HCT116 (cell line): ENCODE measurements at regions not wholly inside any gene's neighbourhood (a gene's known extent, or its start where the extent isn't known, plus 50 kb on each side); places are given as distances from the start of the nearest gene placed in this dataset.

ENCODE experiments used
- ATAC-seq: fragments of 200-7000 bp; cut with Tn5 transposase; 2 replicates; pipeline ENCODE4 v1.9.1; 2020; ENCODE audit warnings: mild to moderate bottlenecking, moderate library complexity
- BruUV-seq: library from RNA; stranded (reverse); fragments of 400-500 nt; replicated peaks from 2 replicates; lab custom pipeline; 2021; lab: Mats Ljungman, UMichigan
- CTCF ChIA-PET: fragments of 300-600 bp; sonication (Branson Sonifier 250); formaldehyde crosslinking; loops from one replicate; lab custom pipeline; 2021; ENCODE audit warnings: antibody characterized with exemption; lab: Charles Lee
- POLR2A ChIA-PET: fragments of 300-600, 350-600 bp; sonication (Branson Sonifier 250); formaldehyde crosslinking; loops from one replicate; lab custom pipeline; 2021; ENCODE audit warnings: antibody characterized with exemption; lab: Charles Lee
- RAD21 ChIA-PET, 2 experiments: fragments of 300-600 bp; sonication (Branson Sonifier 250); formaldehyde crosslinking; loops; one replicate each; lab custom pipeline; 2023; ENCODE audit warnings: low total read pairs in 2 of 2; ENCODE audit not compliant: uncharacterized antibody in 2 of 2, unreplicated experiment in 2 of 2, low non-redundant PET in 1 of 2; lab: Charles Lee
- DNase-seq: peaks from one replicate; pipeline ENCODE4 v3.0.0-alpha.2; 2010; ENCODE audit warnings: low read depth, low spot score
- H2AFZ ChIP-seq: fragments of 200-600 bp; shearing (Covaris generic), sonication (generic); 2 replicates; pipeline ENCODE4 v1.6.1; 2017; ENCODE audit warnings: low read depth, mixed run types, mixed read lengths, antibody characterized with exemption, low read length; ENCODE audit not compliant: poor library complexity, severe bottlenecking
- H3K27ac ChIP-seq: 2 replicates; pipeline ENCODE4 v1.5.1; 2012; ENCODE audit warnings: low read depth, low read length
- H3K27me3 ChIP-seq: fragments of 200-600 bp; sonication (generic); 2 replicates; pipeline ENCODE4 v1.6.1; 2016; ENCODE audit warnings: mixed run types, low read length, mixed read lengths; ENCODE audit not compliant: insufficient read depth
- H3K36me3 ChIP-seq, 2 experiments: fragments of 200-500 bp in 1 of 2; fragments of 200-600 bp in 1 of 2; sonication (Bioruptor generic) in 1 of 2; sonication (generic) in 1 of 2; 2 replicates each; pipeline versions ENCODE4 v1.5.1 to v1.6.1; 2014 to 2016; ENCODE audit warnings: low read length in 2 of 2, inconsistent platforms in 1 of 2, mixed read lengths in 1 of 2, mixed run types in 1 of 2; ENCODE audit not compliant: insufficient read depth in 2 of 2, control insufficient read depth in 1 of 2
- H3K4me1 ChIP-seq, 2 experiments: fragments of 200-600 bp in 1 of 2; sonication (generic) in 1 of 2; 2 replicates each; pipeline versions ENCODE4 v1.5.1 to v1.6.1; 2012 to 2017; ENCODE audit warnings: low read length in 2 of 2, inconsistent platforms in 1 of 2, mild to moderate bottlenecking in 1 of 2, mixed read lengths in 1 of 2, mixed run types in 1 of 2, moderate library complexity in 1 of 2; ENCODE audit not compliant: insufficient read depth in 2 of 2, control insufficient read depth in 1 of 2
- H3K4me2 ChIP-seq: fragments of 200-600 bp; sonication (generic); 2 replicates; pipeline ENCODE4 v1.6.1; 2017; ENCODE audit warnings: mixed run types, low read length, mixed read lengths
- H3K4me3 ChIP-seq, 2 experiments: fragments of 200-600 bp in 1 of 2; sonication (generic) in 1 of 2; replicated peaks in 1 of 2; 2 replicates each; pipeline ENCODE4 v1.5.1; 2011 to 2016; ENCODE audit warnings: low read length in 2 of 2, control low read depth in 1 of 2, low read depth in 1 of 2, mild to moderate bottlenecking in 1 of 2, mixed read lengths in 1 of 2, mixed run types in 1 of 2
- H3K79me2 ChIP-seq: fragments of 200-600 bp; sonication (generic); 2 replicates; pipeline ENCODE4 v1.6.1; 2017; ENCODE audit warnings: mild to moderate bottlenecking, mixed run types, low read length, moderate library complexity, mixed read lengths; ENCODE audit not compliant: insufficient read depth
- H3K9ac ChIP-seq: fragments of 200-600 bp; sonication (generic); 2 replicates; pipeline ENCODE4 v1.6.1; 2016; ENCODE audit warnings: low read length, mixed read lengths
- H3K9me2 ChIP-seq: fragments of 200-600 bp; sonication (generic), shearing (Covaris generic); 2 replicates; pipeline ENCODE4 v1.6.1; 2017; ENCODE audit warnings: mixed run types, mild to moderate bottlenecking, moderate library complexity; ENCODE audit not compliant: insufficient read depth
- H3K9me3 ChIP-seq, 2 experiments: fragments of 200-500 bp in 1 of 2; fragments of 200-600 bp in 1 of 2; sonication (Bioruptor generic) in 1 of 2; sonication (generic) in 1 of 2; 2 replicates each; pipeline ENCODE4 v1.6.1; 2014 to 2017; ENCODE audit warnings: low read length in 2 of 2, mixed read lengths in 2 of 2, inconsistent platforms in 1 of 2, low read depth in 1 of 2, mild to moderate bottlenecking in 1 of 2, mixed run types in 1 of 2, moderate library complexity in 1 of 2; ENCODE audit not compliant: control insufficient read depth in 1 of 2, insufficient read depth in 1 of 2
- H4K20me1 ChIP-seq: fragments of 200-600 bp; sonication (generic), shearing (Covaris generic); 2 replicates; pipeline ENCODE4 v1.6.1; 2017; ENCODE audit warnings: mixed run types, mild to moderate bottlenecking, moderate library complexity; ENCODE audit not compliant: insufficient read depth
- CBX3 ChIP-seq: IDR thresholded peaks from 2 replicates; pipeline ENCODE4 v1.6.1; 2012; ENCODE audit warnings: low read depth
- CEBPB ChIP-seq: IDR thresholded peaks from 2 replicates; pipeline ENCODE4 v1.6.1; 2012; ENCODE audit warnings: low read depth
- EGR1 ChIP-seq: IDR thresholded peaks from 2 replicates; pipeline ENCODE4 v1.6.1; 2012; ENCODE audit warnings: low read depth
- EZH2 ChIP-seq: fragments of 200-600 bp; sonication (generic); IDR thresholded peaks from 2 replicates; pipeline ENCODE4 v1.6.1; 2017; ENCODE audit warnings: antibody characterized with exemption, mixed run types
- EZH2phosphoT487 ChIP-seq: fragments of 200-600 bp; IDR thresholded peaks from 2 replicates; pipeline ENCODE4 v1.6.1; 2018; ENCODE audit warnings: antibody characterized with exemption, borderline replicate concordance
- FOSL1 ChIP-seq: IDR thresholded peaks from 2 replicates; pipeline ENCODE4 v1.6.1; 2012; ENCODE audit warnings: low read depth
- JUND ChIP-seq: IDR thresholded peaks from 2 replicates; pipeline ENCODE4 v1.6.1; 2012
- POLR2A ChIP-seq: IDR thresholded peaks from 2 replicates; pipeline ENCODE4 v1.7.0; 2011; ENCODE audit warnings: borderline replicate concordance; ENCODE audit not compliant: insufficient read depth, insufficient read length; ENCODE audit errors: extremely low read depth
- POLR2AphosphoS5 ChIP-seq: IDR thresholded peaks from 2 replicates; pipeline ENCODE4 v1.6.1; 2011; ENCODE audit warnings: mild to moderate bottlenecking, low read depth, low read length, moderate library complexity
- RAD21 ChIP-seq: IDR thresholded peaks from 2 replicates; pipeline ENCODE4 v1.6.1; 2012; ENCODE audit warnings: low read depth, mild to moderate bottlenecking
- SIN3A ChIP-seq: IDR thresholded peaks from 2 replicates; pipeline ENCODE4 v1.6.1; 2012; ENCODE audit warnings: low read depth
- SRF ChIP-seq: IDR thresholded peaks from 2 replicates; pipeline ENCODE4 v1.6.1; 2012; ENCODE audit warnings: low read depth
- TCF7L2 ChIP-seq: IDR thresholded peaks from 2 replicates; pipeline ENCODE4 v1.7.0; 2011; ENCODE audit warnings: borderline replicate concordance, inconsistent platforms; ENCODE audit not compliant: insufficient read depth, insufficient read length; ENCODE audit errors: extremely low read depth
- YY1 ChIP-seq: IDR thresholded peaks from 2 replicates; pipeline ENCODE4 v1.6.1; 2011; ENCODE audit warnings: low read length, low read depth, moderate library complexity, mild to moderate bottlenecking; ENCODE audit not compliant: insufficient replicate concordance; ENCODE audit errors: extremely low read depth
- ZNF274 ChIP-seq: fragments of 200-500 bp; sonication (Bioruptor generic); IDR thresholded peaks from 2 replicates; pipeline ENCODE4 v1.6.1; 2014; ENCODE audit warnings: mild to moderate bottlenecking, low read depth, low read length, inconsistent platforms
- intact Hi-C: fragments of 100-400 bp; cut with micrococcal nuclease; formaldehyde crosslinking; loops from 2 replicates; pipeline ENCODE4 v1.10.0; 2022
- TF ChIP-seq, protein P1 (sequence below): IDR thresholded peaks from 2 replicates; pipeline ENCODE4 v1.6.1; 2011; ENCODE audit warnings: mild to moderate bottlenecking, low read length, moderate library complexity; ENCODE audit not compliant: insufficient replicate concordance; ENCODE audit errors: extremely low read depth
- TF ChIP-seq, protein P2 (sequence below): IDR thresholded peaks from 2 replicates; pipeline ENCODE4 v1.6.1; 2012; ENCODE audit warnings: low read depth
- TF ChIP-seq, protein P3 (sequence below), 3 experiments: fragments of 200-600 bp in 1 of 3; sonication (generic) in 1 of 3; IDR thresholded peaks in 2 of 3; conservative IDR thresholded peaks in 1 of 3; 2 replicates each; pipeline ENCODE4 v1.5.1; 2012 to 2017; ENCODE audit warnings: low read depth in 2 of 3, low read length in 2 of 3, antibody characterized with exemption in 1 of 3, borderline replicate concordance in 1 of 3, control low read depth in 1 of 3, mild to moderate bottlenecking in 1 of 3, mixed read lengths in 1 of 3, mixed run types in 1 of 3, moderate library complexity in 1 of 3; ENCODE audit not compliant: insufficient read depth in 1 of 3
- TF ChIP-seq, protein P4 (sequence below): IDR thresholded peaks from 2 replicates; pipeline ENCODE4 v1.6.1; 2012

DNA sequence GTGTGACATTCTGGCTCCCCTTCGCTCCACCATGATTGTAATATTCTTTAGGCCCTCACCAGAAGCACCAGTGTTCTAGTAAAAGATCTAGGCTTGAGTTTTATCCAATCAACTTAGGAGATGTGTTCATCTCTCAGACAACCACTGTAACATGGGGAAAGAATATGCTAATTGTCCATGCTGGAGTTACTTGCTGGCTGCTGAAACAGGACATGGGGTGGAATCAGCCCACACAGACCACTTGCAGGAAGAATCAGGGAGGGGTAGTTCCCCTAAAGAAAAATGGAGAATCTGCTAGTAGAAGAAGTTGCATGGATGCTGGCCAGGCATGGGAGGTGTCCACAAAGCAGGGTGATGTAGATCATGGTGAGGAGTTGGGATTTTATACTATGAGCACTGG is 86.2 kb downstream of the FEM1C start (continued):
- TF ChIP-seq CEBPB: no peak
- no peak for TF ChIP-seq CBX3
- TF ChIP-seq ZNF274: no peak
- TF ChIP-seq, protein P1, sequence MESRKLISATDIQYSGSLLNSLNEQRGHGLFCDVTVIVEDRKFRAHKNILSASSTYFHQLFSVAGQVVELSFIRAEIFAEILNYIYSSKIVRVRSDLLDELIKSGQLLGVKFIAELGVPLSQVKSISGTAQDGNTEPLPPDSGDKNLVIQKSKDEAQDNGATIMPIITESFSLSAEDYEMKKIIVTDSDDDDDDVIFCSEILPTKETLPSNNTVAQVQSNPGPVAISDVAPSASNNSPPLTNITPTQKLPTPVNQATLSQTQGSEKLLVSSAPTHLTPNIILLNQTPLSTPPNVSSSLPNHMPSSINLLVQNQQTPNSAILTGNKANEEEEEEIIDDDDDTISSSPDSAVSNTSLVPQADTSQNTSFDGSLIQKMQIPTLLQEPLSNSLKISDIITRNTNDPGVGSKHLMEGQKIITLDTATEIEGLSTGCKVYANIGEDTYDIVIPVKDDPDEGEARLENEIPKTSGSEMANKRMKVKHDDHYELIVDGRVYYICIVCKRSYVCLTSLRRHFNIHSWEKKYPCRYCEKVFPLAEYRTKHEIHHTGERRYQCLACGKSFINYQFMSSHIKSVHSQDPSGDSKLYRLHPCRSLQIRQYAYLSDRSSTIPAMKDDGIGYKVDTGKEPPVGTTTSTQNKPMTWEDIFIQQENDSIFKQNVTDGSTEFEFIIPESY: no peak

DNA sequence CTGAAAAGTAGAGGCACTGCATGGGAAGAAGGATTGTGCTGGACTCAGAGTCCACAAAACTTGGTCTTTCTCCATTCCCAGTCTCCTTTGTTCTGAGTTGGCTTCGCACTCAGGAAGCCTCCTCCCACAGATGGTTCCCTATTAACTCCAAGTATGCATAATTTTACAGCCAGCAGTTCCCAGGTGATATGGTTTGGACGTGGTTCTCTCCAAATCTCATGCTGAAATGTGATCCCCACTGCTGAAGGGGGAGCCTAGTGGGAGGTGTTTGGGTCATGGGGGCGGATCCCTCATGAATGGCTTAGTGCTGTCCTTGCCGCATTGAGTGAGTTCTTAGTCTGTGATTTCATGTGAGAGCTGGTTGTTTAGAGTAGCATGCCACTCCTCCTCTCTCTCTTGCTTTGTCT is 86.6 kb downstream of the FEM1C start:
- no peaks in the 10 kb centered on the region for H4K20me1 ChIP-seq
- DNase-seq (no peak), ATAC-seq (no peak)
- no peak overlapping the region for H3K4me3 ChIP-seq
- no peaks in the 10 kb centered on the region for H3K36me3 ChIP-seq
- no peak overlapping the region for H2AFZ ChIP-seq
- intact Hi-C loops: no loop called here
- POLR2A ChIA-PET: no interaction called here
- H3K9ac ChIP-seq: no peak overlapping the region
- H3K4me1 ChIP-seq: peaks cover 25 to 81% of the 10 kb centered on the region in 2 experiments
- H3K27ac ChIP-seq: no peak overlapping the region
- RAD21 ChIA-PET: no interaction called here
- no peaks in the 10 kb centered on the region for H3K9me3 ChIP-seq
- H3K27me3 ChIP-seq: no peaks in the 10 kb centered on the region
- no peaks in the 10 kb centered on the region for H3K9me2 ChIP-seq
- no peaks in the 10 kb centered on the region for H3K79me2 ChIP-seq
- CTCF ChIA-PET: no interaction called here
- no TSS peak for BruUV-seq
- H3K4me2 ChIP-seq: 0 out of 2 replicates have a peak overlapping the region, but pooled peaks have one; percentile 3
- TF ChIP-seq, protein P2, sequence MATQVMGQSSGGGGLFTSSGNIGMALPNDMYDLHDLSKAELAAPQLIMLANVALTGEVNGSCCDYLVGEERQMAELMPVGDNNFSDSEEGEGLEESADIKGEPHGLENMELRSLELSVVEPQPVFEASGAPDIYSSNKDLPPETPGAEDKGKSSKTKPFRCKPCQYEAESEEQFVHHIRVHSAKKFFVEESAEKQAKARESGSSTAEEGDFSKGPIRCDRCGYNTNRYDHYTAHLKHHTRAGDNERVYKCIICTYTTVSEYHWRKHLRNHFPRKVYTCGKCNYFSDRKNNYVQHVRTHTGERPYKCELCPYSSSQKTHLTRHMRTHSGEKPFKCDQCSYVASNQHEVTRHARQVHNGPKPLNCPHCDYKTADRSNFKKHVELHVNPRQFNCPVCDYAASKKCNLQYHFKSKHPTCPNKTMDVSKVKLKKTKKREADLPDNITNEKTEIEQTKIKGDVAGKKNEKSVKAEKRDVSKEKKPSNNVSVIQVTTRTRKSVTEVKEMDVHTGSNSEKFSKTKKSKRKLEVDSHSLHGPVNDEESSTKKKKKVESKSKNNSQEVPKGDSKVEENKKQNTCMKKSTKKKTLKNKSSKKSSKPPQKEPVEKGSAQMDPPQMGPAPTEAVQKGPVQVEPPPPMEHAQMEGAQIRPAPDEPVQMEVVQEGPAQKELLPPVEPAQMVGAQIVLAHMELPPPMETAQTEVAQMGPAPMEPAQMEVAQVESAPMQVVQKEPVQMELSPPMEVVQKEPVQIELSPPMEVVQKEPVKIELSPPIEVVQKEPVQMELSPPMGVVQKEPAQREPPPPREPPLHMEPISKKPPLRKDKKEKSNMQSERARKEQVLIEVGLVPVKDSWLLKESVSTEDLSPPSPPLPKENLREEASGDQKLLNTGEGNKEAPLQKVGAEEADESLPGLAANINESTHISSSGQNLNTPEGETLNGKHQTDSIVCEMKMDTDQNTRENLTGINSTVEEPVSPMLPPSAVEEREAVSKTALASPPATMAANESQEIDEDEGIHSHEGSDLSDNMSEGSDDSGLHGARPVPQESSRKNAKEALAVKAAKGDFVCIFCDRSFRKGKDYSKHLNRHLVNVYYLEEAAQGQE: no peak
- TF ChIP-seq EZH2 (no peak), POLR2AphosphoS5 (no peak), SIN3A (no peak), ZNF274 (no peak), YY1 (no peak), CEBPB (no peak), RAD21 (no peak), FOSL1 (no peak), CBX3 (no peak), EZH2phosphoT487 (no peak), POLR2A (no peak), JUND (no peak), TCF7L2 (no peak), SRF (no peak), EGR1 (no peak)
- TF ChIP-seq, protein P3, sequence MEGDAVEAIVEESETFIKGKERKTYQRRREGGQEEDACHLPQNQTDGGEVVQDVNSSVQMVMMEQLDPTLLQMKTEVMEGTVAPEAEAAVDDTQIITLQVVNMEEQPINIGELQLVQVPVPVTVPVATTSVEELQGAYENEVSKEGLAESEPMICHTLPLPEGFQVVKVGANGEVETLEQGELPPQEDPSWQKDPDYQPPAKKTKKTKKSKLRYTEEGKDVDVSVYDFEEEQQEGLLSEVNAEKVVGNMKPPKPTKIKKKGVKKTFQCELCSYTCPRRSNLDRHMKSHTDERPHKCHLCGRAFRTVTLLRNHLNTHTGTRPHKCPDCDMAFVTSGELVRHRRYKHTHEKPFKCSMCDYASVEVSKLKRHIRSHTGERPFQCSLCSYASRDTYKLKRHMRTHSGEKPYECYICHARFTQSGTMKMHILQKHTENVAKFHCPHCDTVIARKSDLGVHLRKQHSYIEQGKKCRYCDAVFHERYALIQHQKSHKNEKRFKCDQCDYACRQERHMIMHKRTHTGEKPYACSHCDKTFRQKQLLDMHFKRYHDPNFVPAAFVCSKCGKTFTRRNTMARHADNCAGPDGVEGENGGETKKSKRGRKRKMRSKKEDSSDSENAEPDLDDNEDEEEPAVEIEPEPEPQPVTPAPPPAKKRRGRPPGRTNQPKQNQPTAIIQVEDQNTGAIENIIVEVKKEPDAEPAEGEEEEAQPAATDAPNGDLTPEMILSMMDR (IDR thresholded peaks at IDR 0.05 in 2 of 3, conservative IDR thresholded peaks at IDR 0.05 in 1 of 3; ENCODE audit: borderline replicate concordance in 1 of 3, insufficient read depth in 1 of 3, low read depth in 2 of 3, low read length in 2 of 3): no peak
- TF ChIP-seq, protein P4, sequence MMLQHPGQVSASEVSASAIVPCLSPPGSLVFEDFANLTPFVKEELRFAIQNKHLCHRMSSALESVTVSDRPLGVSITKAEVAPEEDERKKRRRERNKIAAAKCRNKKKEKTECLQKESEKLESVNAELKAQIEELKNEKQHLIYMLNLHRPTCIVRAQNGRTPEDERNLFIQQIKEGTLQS: no peak
